Liver (tissue), 7 donors: ENCODE measurements at regions not wholly inside any gene's neighbourhood (a gene's known extent, or its start where the extent isn't known, plus 50 kb on each side); places are given as distances from the start of the nearest gene placed in this dataset.

Experiments used
- DNase-seq: peaks from one replicate; pipeline ENCODE4 v3.0.0-alpha.2; 2017; ENCODE audit warnings: low spot score
- H3K27ac ChIP-seq, 2 donors: one replicate each; pipeline ENCODE4 v1.7.0; 2013; ENCODE audit warnings: inconsistent platforms in 2 of 2, low read length in 2 of 2, control low read depth in 1 of 2, low read depth in 1 of 2, mild to moderate bottlenecking in 1 of 2
- H3K27me3 ChIP-seq, 4 donors: one replicate each; pipeline versions ENCODE4 v1.6.1 to v1.7.0; 2013; ENCODE audit warnings: low read length in 3 of 4, inconsistent platforms in 1 of 4, mild to moderate bottlenecking in 1 of 4, moderate library complexity in 1 of 4; ENCODE audit not compliant: control insufficient read depth in 4 of 4, insufficient read depth in 4 of 4
- H3K36me3 ChIP-seq, 4 donors: one replicate each; pipeline versions ENCODE4 v1.6.1 to v1.7.0; 2013; ENCODE audit warnings: low read length in 3 of 4, mild to moderate bottlenecking in 3 of 4, low read depth in 1 of 4, moderate library complexity in 1 of 4; ENCODE audit not compliant: control insufficient read depth in 4 of 4, insufficient read depth in 3 of 4
- H3K4me1 ChIP-seq, 4 donors: one replicate each; pipeline versions ENCODE4 v1.6.1 to v1.7.0; 2013; ENCODE audit warnings: low read length in 3 of 4, mild to moderate bottlenecking in 3 of 4, moderate library complexity in 1 of 4; ENCODE audit not compliant: control insufficient read depth in 4 of 4, insufficient read depth in 4 of 4
- H3K4me3 ChIP-seq, 3 donors: one replicate each; pipeline versions ENCODE4 v1.6.1 to v1.7.0; 2013; ENCODE audit warnings: low read length in 3 of 3, control low read depth in 1 of 3, low read depth in 1 of 3, mild to moderate bottlenecking in 1 of 3
- H3K9ac ChIP-seq, 2 donors: one replicate each; pipeline ENCODE4 v1.7.0; 2013; ENCODE audit warnings: low read length in 2 of 2, mild to moderate bottlenecking in 2 of 2, moderate library complexity in 2 of 2, control low read depth in 1 of 2, low read depth in 1 of 2
- H3K9me3 ChIP-seq, 4 donors: one replicate each; pipeline versions ENCODE4 v1.6.1 to v1.7.0; 2013; ENCODE audit warnings: low read length in 3 of 4; ENCODE audit not compliant: control insufficient read depth in 4 of 4
- ATF3 ChIP-seq: IDR thresholded peaks from 2 replicates; pipeline ENCODE4 v1.6.1; 2016; ENCODE audit warnings: antibody characterized with exemption
- CTCF ChIP-seq: fragments of 150-350 bp; IDR thresholded peaks from 2 replicates; pipeline ENCODE4 v1.5.1; 2017; ENCODE audit warnings: improper control_type of control experiment, low read depth, low read length; ENCODE audit not compliant: missing input control
- EGR1 ChIP-seq, 2 donors: IDR thresholded peaks; 2 replicates each; pipeline ENCODE4 v1.6.1; 2016 to 2018; ENCODE audit warnings: antibody characterized with exemption in 2 of 2, low read depth in 2 of 2
- FOXA1 ChIP-seq: IDR thresholded peaks from 2 replicates; pipeline ENCODE4 v1.6.1; 2016; ENCODE audit warnings: antibody characterized with exemption
- FOXA2 ChIP-seq: IDR thresholded peaks from 2 replicates; pipeline ENCODE4 v1.6.1; 2016; ENCODE audit warnings: antibody characterized with exemption
- GABPA ChIP-seq, 2 donors: IDR thresholded peaks in 1 of 2; conservative IDR thresholded peaks in 1 of 2; 2 replicates each; pipeline ENCODE4 v1.6.1; 2016; ENCODE audit warnings: antibody characterized with exemption in 2 of 2, mild to moderate bottlenecking in 1 of 2, moderate library complexity in 1 of 2
- HNF4A ChIP-seq, 2 donors: conservative IDR thresholded peaks; 2 replicates each; pipeline ENCODE4 v1.6.1; 2016; ENCODE audit warnings: antibody characterized with exemption in 2 of 2, mild to moderate bottlenecking in 2 of 2
- HNF4G ChIP-seq: IDR thresholded peaks from 2 replicates; pipeline ENCODE4 v1.6.1; 2016; ENCODE audit warnings: antibody characterized with exemption
- JUND ChIP-seq, 2 donors: IDR thresholded peaks; 2 replicates each; pipeline ENCODE4 v1.6.1; 2016; ENCODE audit warnings: antibody characterized with exemption in 2 of 2
- MAX ChIP-seq: IDR thresholded peaks from 2 replicates; pipeline ENCODE4 v1.6.1; 2016; ENCODE audit warnings: antibody characterized with exemption
- NR2F2 ChIP-seq: IDR thresholded peaks from 2 replicates; pipeline ENCODE4 v1.6.1; 2016; ENCODE audit warnings: antibody characterized with exemption
- RAD21 ChIP-seq, 2 donors: IDR thresholded peaks; 2 replicates each; pipeline ENCODE4 v1.6.1; 2016; ENCODE audit warnings: antibody characterized with exemption in 2 of 2, mild to moderate bottlenecking in 2 of 2
- REST ChIP-seq: IDR thresholded peaks from 2 replicates; pipeline ENCODE4 v1.6.1; 2016; ENCODE audit warnings: antibody characterized with exemption, mild to moderate bottlenecking
- RXRA ChIP-seq, 2 donors: IDR thresholded peaks; 2 replicates each; pipeline ENCODE4 v1.6.1; 2017 to 2018; ENCODE audit warnings: antibody characterized with exemption in 2 of 2, mild to moderate bottlenecking in 1 of 2
- SP1 ChIP-seq: IDR thresholded peaks from 2 replicates; pipeline ENCODE4 v1.6.1; 2018; ENCODE audit warnings: antibody characterized with exemption, mild to moderate bottlenecking
- TAF1 ChIP-seq: conservative IDR thresholded peaks from 2 replicates; pipeline ENCODE4 v1.6.1; 2016; ENCODE audit warnings: antibody characterized with exemption, mild to moderate bottlenecking
- YY1 ChIP-seq: IDR thresholded peaks from 2 replicates; pipeline ENCODE4 v1.6.1; 2016; ENCODE audit warnings: antibody characterized with exemption, mild to moderate bottlenecking
- ZBTB33 ChIP-seq: IDR thresholded peaks from 2 replicates; pipeline ENCODE4 v1.6.1; 2016; ENCODE audit warnings: antibody characterized with exemption
- donor health status: healthy.
- donor health status: healthy.
- donor health status: healthy.
- donor health status: healthy.

GRCh38 chr5:143544606-143545005 lies 141.1 kb upstream of the NR3C1 start:
- no peak overlapping the region for H3K4me3 ChIP-seq
- no peaks in the 10 kb centered on the region for H3K36me3 ChIP-seq
- no peaks in the 10 kb centered on the region for H3K4me1 ChIP-seq
- TF ChIP-seq REST: no peak
- TF ChIP-seq NR2F2: no peak
- TF ChIP-seq FOXA1: no peak
- no peak for TF ChIP-seq HNF4G
- TF ChIP-seq CTCF: no peak
- no peak for TF ChIP-seq ZBTB33
- TF ChIP-seq JUND (IDR thresholded peaks at IDR 0.05): no peak
- TF ChIP-seq HNF4A (conservative IDR thresholded peaks at IDR 0.05): no peak
- TF ChIP-seq ATF3: no peak
- no peak for TF ChIP-seq RAD21 (IDR thresholded peaks at IDR 0.05)
- no peak for TF ChIP-seq TAF1
- TF ChIP-seq YY1: no peak
- TF ChIP-seq FOXA2: no peak
- TF ChIP-seq EGR1 (IDR thresholded peaks at IDR 0.05; ENCODE audit: low read depth in 2 of 2): no peak
- no peak for TF ChIP-seq SP1
- no peak for TF ChIP-seq GABPA (IDR thresholded peaks at IDR 0.05 in 1 of 2, conservative IDR thresholded peaks at IDR 0.05 in 1 of 2)
- TF ChIP-seq RXRA (IDR thresholded peaks at IDR 0.05): no peak
- no peak for TF ChIP-seq MAX
- H3K9ac ChIP-seq: no peak overlapping the region
- H3K27me3 ChIP-seq: no peaks in the 10 kb centered on the region
- H3K9me3 ChIP-seq: peaks cover 0 to 4% (median 0%) of the 10 kb centered on the region in 4 donors
- DNase-seq: no peak
- no peak overlapping the region for H3K27ac ChIP-seq
